ENCODE measurements at regions not wholly inside any gene's neighbourhood (a gene's known extent, or its start where the extent isn't known, plus 50 kb on each side); places are given as distances from the start of the nearest gene placed in this dataset.

- TF ChIP-seq JUNB (IDR thresholded peaks at IDR 0.05): no peak
- TF ChIP-seq NPAS2 (CRISPR knock-in tag; IDR thresholded peaks at IDR 0.05; ENCODE audit: borderline replicate concordance): no peak
Measured at GRCh38 chr6:16839631-16840179, 78.4 kb upstream of the ATXN1 start (continued).

- FAIRE-seq: no peak
- no peak overlapping the region for H3K4me3 ChIP-seq
- H3K4me1 ChIP-seq: no peaks in the 10 kb centered on the region
- H3K4me2 ChIP-seq: no peak overlapping the region
- WGBS (ENCODE audit: missing lambda C conversion rate): 65% methylated on average over 6 of the region's 6 CpGs
- no peak for DNase-seq (ENCODE audit: low read depth in 1 of 2, low spot score in 1 of 2)
- TF ChIP-seq MAZ (IDR thresholded peaks at IDR 0.05; ENCODE audit: borderline replicate concordance, low read depth, low read length): no peak
- TF ChIP-seq GATA3 (IDR thresholded peaks at IDR 0.05; ENCODE audit: borderline replicate concordance): no peak
- TF ChIP-seq CTCF (IDR thresholded peaks at IDR 0.05): no peak
- no peak for TF ChIP-seq PBX3 (IDR thresholded peaks at IDR 0.05)
- TF ChIP-seq HMGXB4 (CRISPR knock-in tag; IDR thresholded peaks at IDR 0.05; ENCODE audit: borderline replicate concordance): no peak
- no peak for TF ChIP-seq CBX2 (IDR thresholded peaks at IDR 0.05; ENCODE audit: borderline replicate concordance, low read depth)
- TF ChIP-seq RCOR1 (IDR thresholded peaks at IDR 0.05; ENCODE audit: low read depth, low read length): no peak
- no peak for TF ChIP-seq MYC (IDR thresholded peaks at IDR 0.05; ENCODE audit: borderline replicate concordance, low read length)
- no peak for TF ChIP-seq ESRRA (IDR thresholded peaks at IDR 0.05; ENCODE audit: borderline replicate concordance, low read length)
- TF ChIP-seq POLR2A (IDR thresholded peaks at IDR 0.05; ENCODE audit: low read length): no peak
- TF ChIP-seq CHD4 (IDR thresholded peaks at IDR 0.05; ENCODE audit: borderline replicate concordance): no peak
- TF ChIP-seq CEBPB (IDR thresholded peaks at IDR 0.05): no peak
- no peak for TF ChIP-seq EHF (CRISPR knock-in tag; IDR thresholded peaks at IDR 0.05)
- no peak for TF ChIP-seq KDM1A (IDR thresholded peaks at IDR 0.05; ENCODE audit: low read depth)
- TF ChIP-seq ELK1 (IDR thresholded peaks at IDR 0.05; ENCODE audit: low read depth, low read length): no peak
- TF ChIP-seq NFE2L2 (conservative IDR thresholded peaks at IDR 0.05; ENCODE audit: low read length): no peak
- H3K9me3 ChIP-seq: no peaks in the 10 kb centered on the region
- no peak overlapping the region for H3K27ac ChIP-seq
- no peak for ATAC-seq
- ChIA-PET POLR2A (no interaction called here), CTCF (interaction anchor here (0.6 kb wide), 1 partner anchor 606 kb away, joined by 3 read pairs; no protein-coding TSS in a partner anchor)
Measured at GRCh38 chr6:16837217-16837972, 76.1 kb upstream of the ATXN1 start.
